CD4-positive, alpha-beta T cell treated with Interleukin-21 for 1 hour (primary cell): ENCODE measurements at regions not wholly inside any gene's neighbourhood (a gene's known extent, or its start where the extent isn't known, plus 50 kb on each side); places are given as distances from the start of the nearest gene placed in this dataset.

Source experiments
- DNase-seq: peaks from one replicate; pipeline ENCODE4 v3.0.0-alpha.2; 2020

GRCh38 chr7:98565103-98565502 is 52.0 kb upstream of the NPTX2 start:
- no peak for DNase-seq

- no peak for DNase-seq
These were observed 54.1 kb upstream of the NPTX2 start for GRCh38 chr7:98562871-98563495.

- no peak for DNase-seq
These were observed 54.7 kb upstream of the NPTX2 start for GRCh38 chr7:98562381-98562823.

GRCh38 chr7:98559958-98560357 is 57.1 kb upstream of the NPTX2 start:
- no peak for DNase-seq

GRCh38 chr7:98559219-98559618 is 57.9 kb upstream of the NPTX2 start:
- no peak for DNase-seq

- DNase-seq: no peak
These were observed 59.5 kb upstream of the NPTX2 start for GRCh38 chr7:98557538-98558031.

- no peak for DNase-seq
These were observed 60.8 kb upstream of the NPTX2 start for GRCh38 chr7:98556288-98556687.

- DNase-seq: no peak
These were observed 61.7 kb upstream of the NPTX2 start for GRCh38 chr7:98555403-98555802.

- no peak for DNase-seq
These were observed 63.4 kb upstream of the NPTX2 start for GRCh38 chr7:98553666-98554065.

GRCh38 chr7:98551611-98552273 is 65.3 kb upstream of the NPTX2 start:
- DNase-seq: no peak

- DNase-seq: no peak
These were observed 68.1 kb upstream of the NPTX2 start for GRCh38 chr7:98548971-98549370.

- no peak for DNase-seq
These were observed 68.7 kb upstream of the NPTX2 start for GRCh38 chr7:98548370-98548769.

GRCh38 chr7:98541101-98541500 is 76.0 kb upstream of the NPTX2 start:
- no peak for DNase-seq

GRCh38 chr7:98539865-98540264 is 77.2 kb upstream of the NPTX2 start:
- no peak for DNase-seq

GRCh38 chr7:98536803-98537202 is 80.3 kb upstream of the NPTX2 start:
- DNase-seq: no peak

GRCh38 chr7:98534493-98534892 is 82.6 kb upstream of the NPTX2 start:
- DNase-seq: no peak

- no peak for DNase-seq
These were observed 85.4 kb upstream of the NPTX2 start for GRCh38 chr7:98531717-98532116.

GRCh38 chr7:98528079-98528478 is 89.0 kb upstream of the NPTX2 start:
- no peak for DNase-seq

GRCh38 chr7:98526059-98526458 is 91.0 kb upstream of the NPTX2 start:
- no peak for DNase-seq

- no peak for DNase-seq
These were observed 95.9 kb upstream of the NPTX2 start for GRCh38 chr7:98521089-98521692.

- DNase-seq: no peak
These were observed 96.6 kb upstream of the NPTX2 start for GRCh38 chr7:98520356-98520951.

GRCh38 chr7:98518159-98518947 is 98.7 kb upstream of the NPTX2 start:
- no peak for DNase-seq

GRCh38 chr7:98515201-98515600 is 101.9 kb upstream of the NPTX2 start:
- DNase-seq: no peak
